HG03520 (cell line): ENCODE measurements at regions not wholly inside any gene's neighbourhood (a gene's known extent, or its start where the extent isn't known, plus 50 kb on each side); places are given as distances from the start of the nearest gene placed in this dataset.

Experiments
- ATAC-seq: cut with Tn5 transposase; IDR thresholded peaks from one replicate; pipeline ENCODE4 v1.9.1; 2021; ENCODE audit warnings: mild to moderate bottlenecking, moderate library complexity; ENCODE audit not compliant: unreplicated experiment

GRCh38 chr12:102602521-102602920, 122.2 kb upstream of the IGF1 start:
- ATAC-seq: no peak

- ATAC-seq: no peak
Measured at GRCh38 chr12:102601621-102602020, 121.3 kb upstream of the IGF1 start.

GRCh38 chr12:102596687-102597086, 116.3 kb upstream of the IGF1 start:
- ATAC-seq: no peak

- ATAC-seq: no peak
Measured at GRCh38 chr12:102596031-102596430, 115.7 kb upstream of the IGF1 start.

GRCh38 chr12:102595315-102595714, 115.0 kb upstream of the IGF1 start:
- ATAC-seq: no peak

- ATAC-seq: no peak
Measured at GRCh38 chr12:102593134-102593533, 112.8 kb upstream of the IGF1 start.

GRCh38 chr12:102592134-102592533, 111.8 kb upstream of the IGF1 start:
- ATAC-seq: no peak

GRCh38 chr12:102573237-102573636, 92.9 kb upstream of the IGF1 start:
- ATAC-seq: no peak

- ATAC-seq: no peak
Measured at GRCh38 chr12:102571889-102572288, 91.5 kb upstream of the IGF1 start.

GRCh38 chr12:102570256-102570655, 89.9 kb upstream of the IGF1 start:
- ATAC-seq: no peak

- no peak for ATAC-seq
Measured at GRCh38 chr12:102569803-102570202, 89.4 kb upstream of the IGF1 start.

- no peak for ATAC-seq
Measured at GRCh38 chr12:102568276-102568675, 87.9 kb upstream of the IGF1 start.

- no peak for ATAC-seq
Measured at GRCh38 chr12:102567031-102567985, 86.9 kb upstream of the IGF1 start.

- ATAC-seq: no peak
Measured at GRCh38 chr12:102565555-102565954, 85.2 kb upstream of the IGF1 start.

- no peak for ATAC-seq
Measured at GRCh38 chr12:102564026-102564425, 83.7 kb upstream of the IGF1 start.

GRCh38 chr12:102562836-102563425, 82.6 kb upstream of the IGF1 start:
- ATAC-seq: no peak

GRCh38 chr12:102551186-102551585, 70.8 kb upstream of the IGF1 start:
- no peak for ATAC-seq

GRCh38 chr12:102549691-102550090, 69.3 kb upstream of the IGF1 start:
- ATAC-seq: no peak

- no peak for ATAC-seq
Measured at GRCh38 chr12:102548543-102548942, 68.2 kb upstream of the IGF1 start.

GRCh38 chr12:102543494-102544485, 63.4 kb upstream of the IGF1 start:
- ATAC-seq: no peak

- ATAC-seq: no peak
Measured at GRCh38 chr12:102542816-102543440, 62.6 kb upstream of the IGF1 start.
